ENCODE measurements at regions not wholly inside any gene's neighbourhood (a gene's known extent, or its start where the extent isn't known, plus 50 kb on each side); places are given as distances from the start of the nearest gene placed in this dataset.

DNA sequence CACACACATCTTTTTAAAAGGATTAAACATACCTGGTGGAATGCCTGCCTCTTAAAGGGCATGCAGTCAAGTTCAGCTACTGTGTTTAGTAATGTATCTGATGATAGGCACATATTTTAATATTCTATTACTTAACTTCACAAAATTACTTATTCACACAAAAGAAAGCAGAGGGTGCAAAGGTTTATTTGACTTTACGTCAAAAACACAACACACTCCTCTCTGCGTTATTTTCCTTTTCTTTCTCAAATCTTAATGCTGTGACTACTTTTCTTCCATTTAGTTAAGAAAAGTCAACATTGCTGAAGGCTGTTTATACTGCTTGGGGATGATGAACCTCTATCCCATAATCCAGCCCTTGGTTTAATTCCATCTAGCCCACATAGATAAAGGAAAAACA lies 127.9 kb upstream of the ST6GAL2 start:
- no peak overlapping the region for H2AFZ ChIP-seq (ENCODE audit: low read length)
- H3K4me3 ChIP-seq (ENCODE audit: low read depth, low read length, poor library complexity, severe bottlenecking): no peak overlapping the region
- no peak for DNase-seq (ENCODE audit: low spot score)
- no peaks in the 10 kb centered on the region for H3K9me2 ChIP-seq (ENCODE audit: insufficient read depth, low read length)
- no peak overlapping the region for H3K27ac ChIP-seq (ENCODE audit: low read depth, low read length, poor library complexity, severe bottlenecking)
- BruUV-seq (replicated peaks): no TSS peak
- no peaks in the 10 kb centered on the region for H3K9me3 ChIP-seq (ENCODE audit: low read length)
- ChIA-PET CTCF (ENCODE audit: unreplicated experiment) (no interaction called here), POLR2A (no interaction called here)
- no peak for TF ChIP-seq EZH2phosphoT487 (IDR thresholded peaks at IDR 0.05; ENCODE audit: borderline replicate concordance, low read depth, low read length)
- TF ChIP-seq, protein P1, sequence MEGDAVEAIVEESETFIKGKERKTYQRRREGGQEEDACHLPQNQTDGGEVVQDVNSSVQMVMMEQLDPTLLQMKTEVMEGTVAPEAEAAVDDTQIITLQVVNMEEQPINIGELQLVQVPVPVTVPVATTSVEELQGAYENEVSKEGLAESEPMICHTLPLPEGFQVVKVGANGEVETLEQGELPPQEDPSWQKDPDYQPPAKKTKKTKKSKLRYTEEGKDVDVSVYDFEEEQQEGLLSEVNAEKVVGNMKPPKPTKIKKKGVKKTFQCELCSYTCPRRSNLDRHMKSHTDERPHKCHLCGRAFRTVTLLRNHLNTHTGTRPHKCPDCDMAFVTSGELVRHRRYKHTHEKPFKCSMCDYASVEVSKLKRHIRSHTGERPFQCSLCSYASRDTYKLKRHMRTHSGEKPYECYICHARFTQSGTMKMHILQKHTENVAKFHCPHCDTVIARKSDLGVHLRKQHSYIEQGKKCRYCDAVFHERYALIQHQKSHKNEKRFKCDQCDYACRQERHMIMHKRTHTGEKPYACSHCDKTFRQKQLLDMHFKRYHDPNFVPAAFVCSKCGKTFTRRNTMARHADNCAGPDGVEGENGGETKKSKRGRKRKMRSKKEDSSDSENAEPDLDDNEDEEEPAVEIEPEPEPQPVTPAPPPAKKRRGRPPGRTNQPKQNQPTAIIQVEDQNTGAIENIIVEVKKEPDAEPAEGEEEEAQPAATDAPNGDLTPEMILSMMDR (conservative IDR thresholded peaks at IDR 0.05; ENCODE audit: low read length): no peak
- no peaks in the 10 kb centered on the region for H4K20me1 ChIP-seq (ENCODE audit: insufficient read depth, low read length)
- no peaks in the 10 kb centered on the region for H3K79me2 ChIP-seq (ENCODE audit: insufficient read depth, low read depth, low read length)
- no peak overlapping the region for H3K4me2 ChIP-seq (ENCODE audit: low read length)
- no peaks in the 10 kb centered on the region for H3K36me3 ChIP-seq (ENCODE audit: insufficient read depth, low read length)
- H3K4me1 ChIP-seq (ENCODE audit: insufficient read depth, low read length, poor library complexity, severe bottlenecking): no peaks in the 10 kb centered on the region
- intact Hi-C loops (cut with micrococcal nuclease; ENCODE audit: unreplicated experiment): no loop called here

DNA sequence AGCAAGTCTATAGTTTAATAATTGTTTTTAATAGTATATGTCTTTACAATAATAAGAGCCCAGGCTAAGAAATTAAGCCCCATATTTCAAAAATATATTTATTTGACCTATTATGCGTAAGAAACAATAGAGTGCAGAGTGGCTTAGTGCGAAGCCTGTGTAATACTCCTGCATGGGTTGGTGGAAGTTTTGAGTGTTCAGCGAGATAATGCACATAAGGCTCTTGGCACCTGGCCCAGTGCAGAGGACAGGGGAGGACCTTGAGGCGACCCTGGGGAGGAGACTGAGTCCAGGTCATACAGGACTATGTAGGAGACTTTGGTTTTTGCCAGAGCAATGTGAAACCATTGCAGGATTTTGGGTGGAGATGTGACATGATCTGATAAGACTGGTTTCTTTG lies 132.4 kb upstream of the ST6GAL2 start:
- H3K9me3 ChIP-seq (ENCODE audit: low read length): no peaks in the 10 kb centered on the region
- H3K4me2 ChIP-seq (ENCODE audit: low read length): no peak overlapping the region
- ChIA-PET POLR2A (no interaction called here), CTCF (ENCODE audit: unreplicated experiment) (no interaction called here)
- H2AFZ ChIP-seq (ENCODE audit: low read length): no peak overlapping the region
- no peak overlapping the region for H3K4me3 ChIP-seq (ENCODE audit: low read depth, low read length, poor library complexity, severe bottlenecking)
- TF ChIP-seq, protein P1 (conservative IDR thresholded peaks at IDR 0.05; ENCODE audit: low read length): no peak
- no peak for TF ChIP-seq EZH2phosphoT487 (IDR thresholded peaks at IDR 0.05; ENCODE audit: borderline replicate concordance, low read depth, low read length)
- H3K79me2 ChIP-seq (ENCODE audit: insufficient read depth, low read depth, low read length): no peaks in the 10 kb centered on the region
- H3K9me2 ChIP-seq (ENCODE audit: insufficient read depth, low read length): no peaks in the 10 kb centered on the region
- no peaks in the 10 kb centered on the region for H3K4me1 ChIP-seq (ENCODE audit: insufficient read depth, low read length, poor library complexity, severe bottlenecking)
- H4K20me1 ChIP-seq (ENCODE audit: insufficient read depth, low read length): no peaks in the 10 kb centered on the region
- no peak for DNase-seq (ENCODE audit: low spot score)
- no peaks in the 10 kb centered on the region for H3K36me3 ChIP-seq (ENCODE audit: insufficient read depth, low read length)
- BruUV-seq (replicated peaks): no TSS peak
- no peak overlapping the region for H3K27ac ChIP-seq (ENCODE audit: low read depth, low read length, poor library complexity, severe bottlenecking)
- intact Hi-C loops (cut with micrococcal nuclease; ENCODE audit: unreplicated experiment): no loop called here

DNA sequence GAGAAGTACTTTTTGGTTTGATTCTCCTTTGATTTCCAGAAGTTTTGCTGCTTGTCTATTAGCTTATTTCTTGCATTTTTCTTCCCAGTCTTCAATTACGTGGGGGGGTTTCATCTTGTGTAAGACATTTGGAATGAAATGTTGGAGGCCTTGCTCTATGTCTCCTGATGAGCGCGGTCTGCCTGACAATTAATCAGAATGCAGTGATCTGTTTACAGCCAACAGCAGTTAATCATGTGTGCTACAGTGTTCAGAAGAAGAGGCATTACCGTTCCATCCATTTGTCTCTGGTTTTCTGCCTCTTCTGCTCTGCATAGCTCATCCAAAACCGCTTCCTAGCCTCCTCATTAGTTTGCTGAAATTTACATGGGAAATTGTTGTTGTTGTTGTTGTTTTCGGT lies 134.4 kb upstream of the ST6GAL2 start:
- Histone ChIP-seq H3K27ac (ENCODE audit: low read depth, low read length, poor library complexity, severe bottlenecking) (no peak overlapping the region), H3K4me3 (ENCODE audit: low read depth, low read length, poor library complexity, severe bottlenecking) (no peak overlapping the region), H3K36me3 (ENCODE audit: insufficient read depth, low read length) (no peaks in the 10 kb centered on the region), H3K9me3 (ENCODE audit: low read length) (no peaks in the 10 kb centered on the region), H4K20me1 (ENCODE audit: insufficient read depth, low read length) (no peaks in the 10 kb centered on the region), H3K9me2 (ENCODE audit: insufficient read depth, low read length) (no peaks in the 10 kb centered on the region), H3K4me1 (ENCODE audit: insufficient read depth, low read length, poor library complexity, severe bottlenecking) (no peaks in the 10 kb centered on the region), H2AFZ (ENCODE audit: low read length) (no peak overlapping the region), H3K4me2 (ENCODE audit: low read length) (no peak overlapping the region), H3K79me2 (ENCODE audit: insufficient read depth, low read depth, low read length) (no peaks in the 10 kb centered on the region)
- ChIA-PET CTCF (ENCODE audit: unreplicated experiment) (no interaction called here), POLR2A (no interaction called here)
- intact Hi-C loops (cut with micrococcal nuclease; ENCODE audit: unreplicated experiment): no loop called here
- TF ChIP-seq EZH2phosphoT487 (IDR thresholded peaks at IDR 0.05; ENCODE audit: borderline replicate concordance, low read depth, low read length): no peak
- TF ChIP-seq, protein P1 (conservative IDR thresholded peaks at IDR 0.05; ENCODE audit: low read length): no peak
- no peak for DNase-seq (ENCODE audit: low spot score)
- no TSS peak for BruUV-seq (replicated peaks)
